ENCODE measurements at regions not wholly inside any gene's neighbourhood (a gene's known extent, or its start where the extent isn't known, plus 50 kb on each side); places are given as distances from the start of the nearest gene placed in this dataset.

DNA sequence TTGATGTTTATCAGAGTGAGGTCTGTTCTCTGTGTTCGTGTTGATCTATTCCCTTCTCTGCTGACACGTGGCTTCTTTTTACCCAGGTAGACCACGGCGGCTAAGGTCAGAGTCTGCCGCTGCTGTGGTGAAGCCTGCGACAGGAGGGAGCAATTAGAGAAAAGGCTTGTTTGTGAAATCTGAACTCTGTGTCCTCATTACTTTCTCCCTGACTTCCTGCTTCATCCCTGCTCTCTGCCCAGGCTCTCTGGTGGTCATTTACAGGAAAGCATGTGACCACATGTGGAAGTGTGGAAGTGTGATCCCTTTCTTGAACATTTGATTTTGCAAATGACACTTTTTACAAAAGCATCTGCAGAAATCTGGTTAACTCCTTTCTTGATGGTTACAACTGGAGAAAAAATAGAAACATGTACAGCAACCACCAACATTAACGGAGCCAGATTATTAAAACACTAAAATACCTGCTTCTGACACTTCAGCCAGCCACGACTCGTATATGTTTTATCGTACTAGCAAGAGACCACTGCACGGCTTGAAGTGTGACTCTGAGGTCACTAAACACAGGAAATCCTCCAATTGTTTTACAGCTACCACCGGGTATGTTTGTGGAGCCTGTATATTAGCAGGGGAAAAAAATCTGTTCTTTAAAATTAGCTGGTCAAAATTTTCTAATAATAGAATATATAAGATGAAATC, 388.6 kb upstream of the TMPO start:
- Histone ChIP-seq H3K4me2 (no peak overlapping the region), H4K20me1 (ENCODE audit: insufficient read depth) (no peaks in the 10 kb centered on the region), H3K9me3 (no peaks in the 10 kb centered on the region), H3F3A (replicated peaks; ENCODE audit: insufficient read depth) (no peaks in the 10 kb centered on the region), H2AFZ (ENCODE audit: low read depth) (no peak overlapping the region), H3K9me2 (no peaks in the 10 kb centered on the region), H3K4me3 (ENCODE audit: low read depth in 2 of 2, low read length in 1 of 2) (no peak overlapping the region), H3K9ac (no peak overlapping the region), H3K4me1 (ENCODE audit: control insufficient read depth in 1 of 2, insufficient read depth in 2 of 2, low read depth in 1 of 2, low read length in 1 of 2) (no peaks in the 10 kb centered on the region; a peak in 2 of 4 replicates), H3K27me3 (ENCODE audit: insufficient read depth) (no peaks in the 10 kb centered on the region), H3K27ac (ENCODE audit: low read depth in 2 of 2, low read length in 1 of 2) (no peak overlapping the region), H3K79me2 (ENCODE audit: insufficient read depth) (no peaks in the 10 kb centered on the region), H3K36me3 (replicated peaks in 1 of 2; ENCODE audit: control insufficient read depth in 1 of 2, insufficient read depth in 2 of 2, low read length in 1 of 2) (no peaks in the 10 kb centered on the region)
- WGBS (ENCODE audit: low lambda C conversion rate): 44% methylated on average over 12 of the region's 12 CpGs
- ChIA-PET POLR2A (no interaction called here), CTCF (no interaction called here)
- TF ChIP-seq POLR2AphosphoS5 (IDR thresholded peaks at IDR 0.05; ENCODE audit: low read depth, low read length) (no peak), SIN3A (IDR thresholded peaks at IDR 0.05; ENCODE audit: borderline replicate concordance, low read depth, low read length) (no peak), EZH2phosphoT487 (IDR thresholded peaks at IDR 0.05; ENCODE audit: borderline replicate concordance, low read depth) (no peak), FOSL2 (IDR thresholded peaks at IDR 0.05; ENCODE audit: borderline replicate concordance, low read depth) (no peak), CHD2 (IDR thresholded peaks at IDR 0.05; ENCODE audit: low read length, partially characterized antibody) (no peak), JUND (IDR thresholded peaks at IDR 0.05) (no peak), IRF3 (IDR thresholded peaks at IDR 0.05; ENCODE audit: low read depth, low read length) (no peak), RCOR1 (IDR thresholded peaks at IDR 0.05; ENCODE audit: low read length) (no peak), RXRA (IDR thresholded peaks at IDR 0.05; ENCODE audit: borderline replicate concordance, low read depth) (no peak), GATA2 (CRISPR knock-in tag; IDR thresholded peaks at IDR 0.05) (no peak), NFIC (IDR thresholded peaks at IDR 0.05; ENCODE audit: borderline replicate concordance) (no peak), SMC3 (IDR thresholded peaks at IDR 0.05; ENCODE audit: low read depth, low read length) (no peak), FOXM1 (IDR thresholded peaks at IDR 0.05; ENCODE audit: low read depth) (no peak)
- TF ChIP-seq, protein P1, sequence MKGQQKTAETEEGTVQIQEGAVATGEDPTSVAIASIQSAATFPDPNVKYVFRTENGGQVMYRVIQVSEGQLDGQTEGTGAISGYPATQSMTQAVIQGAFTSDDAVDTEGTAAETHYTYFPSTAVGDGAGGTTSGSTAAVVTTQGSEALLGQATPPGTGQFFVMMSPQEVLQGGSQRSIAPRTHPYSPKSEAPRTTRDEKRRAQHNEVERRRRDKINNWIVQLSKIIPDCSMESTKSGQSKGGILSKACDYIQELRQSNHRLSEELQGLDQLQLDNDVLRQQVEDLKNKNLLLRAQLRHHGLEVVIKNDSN (IDR thresholded peaks at IDR 0.05; ENCODE audit: borderline replicate concordance, low read depth): no peak
- no peak for DNase-seq

GRCh38 chr12:98127336-98127679, 388.1 kb upstream of the TMPO start:
- no peak for DNase-seq
- WGBS (ENCODE audit: low lambda C conversion rate): 13% methylated on average over 3 of the region's 3 CpGs
- H2AFZ ChIP-seq (ENCODE audit: low read depth): no peak overlapping the region
- no peaks in the 10 kb centered on the region for H3K9me3 ChIP-seq
- no peaks in the 10 kb centered on the region for H3K9me2 ChIP-seq
- POLR2A ChIA-PET: no interaction called here
- H3K27me3 ChIP-seq (ENCODE audit: insufficient read depth): no peaks in the 10 kb centered on the region
- no peak overlapping the region for H3K9ac ChIP-seq
- no peaks in the 10 kb centered on the region for H3K36me3 ChIP-seq (replicated peaks in 1 of 2; ENCODE audit: control insufficient read depth in 1 of 2, insufficient read depth in 2 of 2, low read length in 1 of 2)
- no peaks in the 10 kb centered on the region for H3F3A ChIP-seq (replicated peaks; ENCODE audit: insufficient read depth)
- CTCF ChIA-PET: no interaction called here
- H3K4me3 ChIP-seq (ENCODE audit: low read depth in 2 of 2, low read length in 1 of 2): no peak overlapping the region
- no peaks in the 10 kb centered on the region for H4K20me1 ChIP-seq (ENCODE audit: insufficient read depth)
- no peak overlapping the region for H3K4me2 ChIP-seq
- no peaks in the 10 kb centered on the region for H3K79me2 ChIP-seq (ENCODE audit: insufficient read depth)
- H3K4me1 ChIP-seq (ENCODE audit: control insufficient read depth in 1 of 2, insufficient read depth in 2 of 2, low read depth in 1 of 2, low read length in 1 of 2): no peaks in the 10 kb centered on the region; a peak in 2 of 4 replicates
- no peak overlapping the region for H3K27ac ChIP-seq (ENCODE audit: low read depth in 2 of 2, low read length in 1 of 2)
- no peak for TF ChIP-seq ZBTB33 (IDR thresholded peaks at IDR 0.05; ENCODE audit: borderline replicate concordance, low read depth)

Measured in SK-N-SH (cell line).